Stimulated activated CD8-positive, alpha-beta memory T cell treated with anti-CD3 and anti-CD28 coated beads, Interleukin-12 subunit alpha, Interleukin-12 subunit beta, amount 100 ng/mL, for 1 hour (primary cell): ENCODE measurements at regions not wholly inside any gene's neighbourhood (a gene's known extent, or its start where the extent isn't known, plus 50 kb on each side); places are given as distances from the start of the nearest gene placed in this dataset.

Experiments used
- DNase-seq: peaks from one replicate; pipeline ENCODE4 v3.0.0-alpha.2; 2020; ENCODE audit warnings: low read depth

GRCh38 chr4:37082912-37083311 is 161.6 kb upstream of the NWD2 start:
- DNase-seq: no peak

- no peak for DNase-seq
Observed at GRCh38 chr4:37095925-37096324, 148.6 kb upstream of the NWD2 start.

GRCh38 chr4:37101182-37101581 is 143.4 kb upstream of the NWD2 start:
- DNase-seq: no peak

GRCh38 chr4:37101686-37102085 is 142.9 kb upstream of the NWD2 start:
- DNase-seq: no peak

DNA sequence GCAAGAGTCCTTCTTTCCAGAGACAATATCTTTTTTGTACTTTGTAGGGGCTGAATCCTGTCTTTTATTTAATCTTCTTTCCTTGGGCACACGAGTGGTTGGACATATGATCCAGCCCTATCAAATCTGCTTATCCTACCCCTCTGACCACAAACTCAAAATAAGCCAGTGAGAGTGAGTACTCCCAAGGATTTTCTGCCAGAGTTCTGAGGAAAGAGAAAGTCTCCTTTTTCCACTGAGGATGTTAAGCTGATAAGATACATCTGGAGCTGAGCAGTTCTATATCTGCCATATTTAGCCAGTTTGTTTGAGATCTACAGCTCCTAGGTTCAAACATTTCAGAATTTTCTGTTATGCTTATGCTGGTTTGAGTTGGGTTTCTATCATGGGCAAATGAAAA is 134.8 kb upstream of the NWD2 start:
- no peak for DNase-seq

- DNase-seq: no peak
Observed at GRCh38 chr4:37124800-37125199, 119.7 kb upstream of the NWD2 start.

DNA sequence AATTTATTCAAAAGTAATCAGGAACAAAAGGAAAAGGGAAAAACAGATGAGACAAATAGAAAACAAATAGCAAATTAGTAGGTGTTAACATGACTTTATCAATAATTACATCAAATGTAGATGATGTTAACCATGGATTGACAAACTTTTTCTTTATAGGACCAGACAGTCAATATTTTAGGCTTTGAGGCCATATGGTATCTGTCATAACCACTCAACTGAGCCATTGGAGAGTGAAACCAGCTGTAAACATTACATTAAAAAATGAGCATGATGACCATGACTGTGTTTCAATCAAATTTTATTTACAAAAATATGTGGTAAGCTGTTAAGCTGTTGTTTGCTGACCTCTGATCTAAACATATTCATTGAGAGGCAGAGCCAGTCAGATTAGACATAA is 118.5 kb upstream of the NWD2 start:
- no peak for DNase-seq

GRCh38 chr4:37130465-37130864 is 114.1 kb upstream of the NWD2 start:
- no peak for DNase-seq

DNA sequence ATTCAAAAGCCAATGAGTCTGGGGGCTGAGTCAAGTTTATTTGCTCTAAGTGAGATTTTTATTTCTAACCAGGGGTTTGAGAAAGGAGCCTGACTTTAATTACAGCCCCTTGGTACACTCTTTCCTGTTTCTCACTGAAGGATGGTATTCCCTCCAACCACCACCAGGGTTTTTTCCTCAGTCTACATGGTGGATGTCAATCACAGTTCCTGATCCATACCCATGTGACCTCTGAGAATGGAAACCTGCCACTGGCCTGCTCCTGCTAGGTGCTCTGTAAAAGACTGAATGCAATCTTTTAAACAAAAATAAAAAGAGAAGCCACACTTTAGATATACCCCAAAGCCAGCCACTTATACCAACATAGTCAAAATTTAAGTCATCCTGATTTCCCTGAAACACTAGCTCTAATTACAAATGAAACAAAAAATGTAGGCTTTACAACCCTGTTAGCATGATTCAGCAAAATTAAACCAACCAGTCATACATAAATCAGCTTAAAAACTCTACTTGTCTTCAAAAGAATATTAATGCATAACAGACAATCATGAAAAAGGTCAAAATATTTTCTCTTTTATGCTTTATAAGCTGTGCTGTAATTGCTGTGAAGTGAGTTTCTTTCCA is 112.1 kb upstream of the NWD2 start:
- no peak for DNase-seq

- no peak for DNase-seq
Observed at GRCh38 chr4:37132975-37133360, 111.6 kb upstream of the NWD2 start.

- no peak for DNase-seq
Observed at GRCh38 chr4:37138019-37138653, 106.4 kb upstream of the NWD2 start.

- DNase-seq: no peak
Observed at GRCh38 chr4:37138789-37139188, 105.8 kb upstream of the NWD2 start.

GRCh38 chr4:37139987-37140386 is 104.6 kb upstream of the NWD2 start:
- no peak for DNase-seq

- DNase-seq: no peak
Observed at GRCh38 chr4:37146260-37146659, 98.3 kb upstream of the NWD2 start.

GRCh38 chr4:37157476-37158167 is 86.9 kb upstream of the NWD2 start:
- no peak for DNase-seq

GRCh38 chr4:37160653-37161052 is 83.9 kb upstream of the NWD2 start:
- DNase-seq: no peak

GRCh38 chr4:37165844-37166243 is 78.7 kb upstream of the NWD2 start:
- DNase-seq: no peak

GRCh38 chr4:37169956-37170355 is 74.6 kb upstream of the NWD2 start:
- DNase-seq: no peak

DNA sequence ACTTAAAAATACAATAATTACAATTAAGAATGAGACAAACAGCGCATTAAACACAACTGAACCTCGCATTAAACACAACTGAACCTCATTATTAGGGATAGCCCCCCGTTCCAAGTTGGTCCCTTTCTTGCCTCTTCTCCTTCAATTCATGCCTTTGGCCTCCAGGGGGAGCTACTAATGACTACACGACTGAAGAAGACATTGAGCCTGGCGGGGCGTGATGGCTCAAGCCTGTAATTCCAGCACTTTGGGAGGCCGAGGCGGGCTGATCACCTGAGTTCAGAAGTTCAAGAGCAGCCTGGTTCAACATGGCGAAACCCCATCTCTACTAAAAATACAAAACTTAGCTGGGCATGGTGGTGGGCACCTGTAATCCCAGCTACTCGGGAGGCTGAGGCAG is 56.4 kb upstream of the NWD2 start:
- DNase-seq: no peak
